GM21528 (cell line): ENCODE measurements at regions not wholly inside any gene's neighbourhood (a gene's known extent, or its start where the extent isn't known, plus 50 kb on each side); places are given as distances from the start of the nearest gene placed in this dataset.

Experiments used
- ATAC-seq: cut with Tn5 transposase; IDR thresholded peaks from one replicate; pipeline ENCODE4 v1.9.1; 2021; ENCODE audit warnings: mild to moderate bottlenecking, moderate library complexity; ENCODE audit not compliant: unreplicated experiment, low FRiP score

DNA sequence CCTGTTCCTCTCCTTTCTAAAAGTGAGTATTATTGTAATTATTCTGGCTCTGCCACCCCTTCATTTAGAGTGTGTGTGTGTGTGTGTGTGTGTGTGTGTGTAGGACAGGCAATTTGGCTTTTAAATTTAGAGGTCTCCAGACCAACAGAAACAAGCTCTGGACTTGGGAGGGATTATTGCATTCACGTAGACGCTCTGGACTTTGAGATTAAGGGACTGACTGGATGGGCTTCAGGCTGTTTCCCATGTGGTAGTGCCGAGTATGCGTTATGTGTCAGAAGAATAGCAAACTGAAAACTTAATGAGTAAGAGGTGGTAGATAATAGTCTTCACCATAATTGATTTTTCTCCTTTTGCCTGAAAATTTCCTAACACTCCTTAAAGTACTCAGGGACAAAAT is 281.9 kb downstream of the USP25 start:
- no peak for ATAC-seq

DNA sequence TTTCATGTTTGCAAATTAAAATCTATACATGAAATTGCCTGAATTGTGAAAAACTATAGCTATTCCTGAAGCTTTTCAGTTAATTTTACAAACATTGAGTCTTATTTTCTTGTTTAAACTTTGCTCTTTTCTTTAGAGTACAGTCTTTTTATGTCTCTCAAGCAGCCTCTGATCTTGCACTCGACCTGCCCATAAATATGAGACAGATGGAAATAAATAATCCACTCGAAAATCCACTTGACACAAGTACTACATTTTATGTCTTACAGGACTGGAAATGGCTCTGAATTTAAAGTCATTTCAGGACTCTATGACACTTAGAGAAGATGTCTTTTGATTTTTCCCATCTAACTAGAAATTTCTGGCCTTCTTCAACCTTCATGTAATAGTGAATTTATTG is 283.8 kb downstream of the USP25 start:
- no peak for ATAC-seq

DNA sequence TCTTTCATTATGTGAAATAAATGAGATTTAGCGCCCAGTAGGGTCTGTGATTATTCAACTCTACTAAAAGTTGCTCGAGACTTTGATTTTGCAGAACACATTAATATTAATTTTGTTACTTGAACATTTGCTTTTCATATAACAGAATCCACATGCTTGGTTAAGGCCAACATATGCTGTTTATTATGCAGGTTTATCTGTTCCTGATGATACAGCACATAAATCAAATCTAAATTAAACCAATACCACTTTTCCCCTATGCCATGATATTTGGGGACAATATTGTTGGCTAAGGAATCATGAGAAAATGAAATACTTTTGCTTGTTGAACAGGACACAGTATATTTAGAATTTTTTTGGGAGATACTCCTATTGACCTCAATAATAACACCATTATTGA is 291.1 kb downstream of the USP25 start:
- ATAC-seq: no peak

- no peak for ATAC-seq
These were observed 292.3 kb downstream of the USP25 start for GRCh38 chr21:16022116-16022515.

DNA sequence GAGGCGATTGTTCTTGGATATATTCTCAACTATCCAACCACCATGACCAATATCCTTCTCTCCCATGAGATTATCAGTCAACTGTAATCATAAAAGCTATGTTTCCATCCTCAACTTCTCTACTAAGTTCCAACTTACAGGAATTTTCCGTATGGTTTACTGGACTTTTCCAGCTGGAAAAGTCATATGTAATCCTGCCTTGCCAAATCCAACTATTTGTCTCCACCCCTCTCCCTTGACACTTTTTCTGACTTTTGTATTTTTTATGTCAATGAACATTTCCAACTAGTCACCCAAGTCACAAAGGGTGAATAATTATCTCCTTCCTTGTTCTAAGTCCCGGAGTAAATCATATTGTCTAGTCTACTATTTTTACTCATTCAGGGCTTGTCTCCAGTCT is 293.1 kb downstream of the USP25 start:
- ATAC-seq: no peak

DNA sequence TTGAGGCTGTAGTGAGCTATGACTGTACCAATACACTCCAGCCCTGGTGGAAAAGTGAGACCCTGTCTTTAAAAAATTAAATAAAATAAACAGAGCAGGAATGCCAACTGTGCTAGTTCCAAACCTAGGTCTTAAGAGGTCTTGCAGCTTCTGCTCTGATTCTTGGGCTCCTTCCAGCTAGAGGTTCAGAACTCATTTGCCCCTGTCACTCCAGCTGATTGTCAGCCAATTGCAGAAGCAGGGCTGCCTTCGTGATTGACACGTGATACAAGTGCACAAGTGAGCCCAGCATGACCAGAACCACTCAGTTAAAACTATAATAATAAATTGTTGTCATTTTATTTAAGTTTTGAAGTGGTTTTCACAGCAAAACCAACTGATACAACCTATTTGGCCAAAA is 298.4 kb downstream of the USP25 start:
- ATAC-seq: no peak

DNA sequence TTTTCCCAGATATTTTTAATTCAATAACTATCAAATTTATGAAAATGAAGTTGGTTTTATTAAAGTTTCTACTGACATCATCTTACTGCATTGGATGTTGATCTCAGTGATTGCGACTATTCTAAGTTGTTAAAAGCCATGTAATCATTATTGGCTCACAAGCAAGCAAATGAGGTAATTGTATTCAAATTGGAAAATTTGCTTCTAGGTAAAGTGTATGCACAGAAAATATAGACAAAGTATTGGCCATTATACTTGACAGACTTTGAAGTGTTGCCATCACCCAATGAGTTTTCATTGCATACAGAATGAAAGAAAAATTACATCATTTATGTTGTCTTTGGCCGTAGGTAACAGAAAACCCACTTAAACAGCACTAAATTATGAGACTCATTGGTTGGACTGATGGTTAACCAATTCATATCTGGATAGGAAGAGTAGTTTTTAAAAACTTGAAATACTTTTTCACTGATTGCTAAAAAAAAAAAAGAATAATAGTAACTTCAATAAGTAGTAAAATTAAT is 299.2 kb downstream of the USP25 start:
- ATAC-seq: no peak

- no peak for ATAC-seq
These were observed 303.4 kb downstream of the USP25 start for GRCh38 chr21:16033193-16033592.

DNA sequence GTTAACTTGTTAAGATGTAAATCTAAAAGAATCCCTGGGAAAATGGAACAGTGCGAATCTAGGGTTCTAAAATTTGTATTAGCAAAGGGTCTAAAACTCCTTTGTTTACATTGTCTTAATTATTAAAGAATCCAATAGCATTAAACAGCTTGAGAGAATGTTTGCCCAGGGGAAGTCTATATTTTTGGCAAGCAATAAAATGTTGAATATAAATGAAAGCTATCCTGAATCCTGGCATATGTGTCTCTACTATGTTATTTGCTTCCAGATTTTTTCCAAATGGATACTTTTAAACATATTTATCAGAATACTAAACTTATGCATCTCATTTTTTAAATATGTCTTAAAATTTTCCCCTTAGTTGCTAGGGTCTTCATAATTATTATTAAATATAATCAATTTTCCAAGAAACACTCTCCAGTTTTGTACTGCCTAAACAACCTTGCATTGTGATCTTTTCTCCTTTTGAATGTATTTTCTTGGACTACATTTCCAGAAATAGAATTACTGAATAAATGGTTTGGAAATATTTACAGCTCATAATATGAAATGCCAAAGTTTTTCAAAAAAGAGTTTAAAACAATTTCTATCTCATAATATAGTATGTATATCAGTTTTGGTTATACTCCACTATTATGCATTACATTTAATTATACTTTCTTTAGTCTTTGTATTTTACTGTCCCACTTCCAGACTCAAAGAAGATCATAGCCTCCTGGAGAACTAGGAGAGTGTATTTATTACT is 304.8 kb downstream of the USP25 start:
- no peak for ATAC-seq

DNA sequence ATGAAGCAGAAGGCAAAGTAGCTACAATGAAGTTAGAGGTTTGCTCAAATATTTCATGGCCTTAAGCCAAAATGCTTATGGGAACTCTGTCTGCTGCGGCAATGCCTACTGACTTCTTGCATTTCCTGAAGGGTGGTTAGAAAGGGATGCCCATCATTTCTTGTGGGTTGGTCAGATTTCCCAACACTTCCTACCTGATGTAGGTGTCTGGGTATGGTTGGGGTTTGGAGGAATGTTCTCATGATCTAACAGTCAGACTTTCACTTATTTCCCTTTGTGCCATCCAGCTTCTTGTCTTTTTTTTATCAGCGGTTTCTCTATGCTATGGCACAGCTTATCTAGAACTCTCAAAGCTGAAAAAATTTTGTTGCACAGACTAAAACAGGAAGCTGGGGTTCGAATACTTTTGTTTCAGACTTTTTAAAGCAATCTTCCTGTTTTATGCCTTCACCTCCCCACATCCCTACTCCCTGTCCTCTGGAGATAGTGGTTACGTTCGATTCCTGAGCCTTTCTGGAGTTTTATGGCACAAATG is 307.7 kb downstream of the USP25 start:
- ATAC-seq: no peak

DNA sequence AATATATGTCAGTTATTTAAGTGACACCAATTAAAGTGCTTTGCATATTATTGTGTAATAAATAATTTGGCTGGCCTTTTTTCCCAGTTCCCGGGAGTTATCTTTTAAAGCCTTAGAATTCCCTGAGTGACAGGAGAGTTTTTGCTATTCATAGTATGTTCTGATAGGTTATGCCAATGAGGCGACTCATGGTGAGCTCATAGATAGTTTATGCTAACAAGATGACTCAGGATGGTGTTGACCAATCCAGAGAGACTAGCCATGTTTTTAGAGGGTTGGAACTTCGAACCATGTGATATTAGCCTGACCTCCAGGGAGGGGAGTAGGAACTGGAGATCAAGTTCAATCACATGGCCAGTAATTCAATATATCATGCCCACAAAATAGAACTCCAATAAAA is 310.8 kb downstream of the USP25 start:
- no peak for ATAC-seq

DNA sequence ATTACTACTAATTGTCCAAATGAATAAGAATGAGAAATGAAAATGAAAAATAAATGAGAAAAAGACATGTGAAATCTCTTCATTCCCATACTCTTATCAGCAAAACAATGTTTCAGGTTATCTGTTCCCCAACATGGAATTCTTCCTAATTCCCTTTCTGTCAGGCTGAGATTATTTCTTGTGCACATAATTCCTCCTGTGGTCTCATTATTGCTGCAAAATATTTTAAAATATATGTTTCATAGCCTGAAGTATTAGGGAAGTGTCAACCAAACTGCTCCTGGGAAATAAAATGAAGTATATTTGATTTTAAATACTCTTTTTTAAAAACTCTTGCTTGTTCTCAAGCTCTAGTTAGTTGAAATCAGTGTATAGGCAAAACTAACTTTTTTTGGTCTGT is 314.9 kb downstream of the USP25 start:
- ATAC-seq: no peak

DNA sequence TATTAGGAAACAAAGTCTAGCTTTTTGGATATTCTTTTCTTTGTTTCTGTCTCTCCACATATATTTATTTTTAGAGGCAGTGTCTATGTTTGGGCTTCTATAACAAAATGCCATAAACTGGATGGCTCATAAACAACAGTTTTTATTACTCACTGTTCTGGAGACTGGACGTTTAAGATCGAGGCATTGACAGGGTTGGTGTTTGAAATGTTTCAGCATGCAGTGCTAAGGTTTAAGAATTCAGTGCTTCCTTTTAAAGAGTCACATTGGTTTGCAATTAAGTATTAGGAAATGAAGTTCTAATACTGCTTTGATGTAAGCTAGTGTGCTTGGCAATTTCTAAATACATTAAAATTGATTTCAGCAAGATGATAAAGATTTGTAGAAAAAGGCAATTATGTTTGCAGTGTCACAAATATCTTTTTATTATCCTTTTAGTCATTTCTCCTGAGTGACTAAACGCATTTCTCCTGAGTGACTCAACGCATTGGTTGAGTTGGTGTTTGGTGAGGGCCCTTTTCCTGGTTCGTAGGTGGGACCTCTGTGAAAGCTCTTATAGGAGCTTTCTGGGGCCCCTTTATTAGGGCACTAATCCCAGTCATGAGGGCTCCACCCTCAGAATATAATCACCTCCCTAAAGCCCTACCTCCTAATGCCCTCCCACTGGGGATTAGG is 317.0 kb downstream of the USP25 start:
- ATAC-seq: no peak

DNA sequence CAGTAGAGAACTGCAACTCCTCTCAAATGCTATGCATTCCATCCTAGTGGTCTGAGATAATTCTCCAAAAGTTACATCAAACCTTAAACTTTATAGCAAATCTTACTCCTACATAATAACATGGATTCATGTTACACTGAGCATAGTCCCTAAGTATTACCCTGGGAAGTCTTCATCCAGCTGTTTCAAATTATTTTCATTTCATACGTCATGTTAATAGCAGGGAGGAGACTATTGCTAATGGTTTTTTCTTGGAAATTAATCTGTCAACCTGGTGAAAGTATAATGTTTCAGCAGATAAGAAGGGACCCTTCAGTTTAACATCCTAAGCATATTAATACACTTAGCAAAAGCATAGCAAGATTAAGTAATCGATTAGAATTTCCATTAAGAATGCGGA is 318.1 kb downstream of the USP25 start:
- no peak for ATAC-seq

DNA sequence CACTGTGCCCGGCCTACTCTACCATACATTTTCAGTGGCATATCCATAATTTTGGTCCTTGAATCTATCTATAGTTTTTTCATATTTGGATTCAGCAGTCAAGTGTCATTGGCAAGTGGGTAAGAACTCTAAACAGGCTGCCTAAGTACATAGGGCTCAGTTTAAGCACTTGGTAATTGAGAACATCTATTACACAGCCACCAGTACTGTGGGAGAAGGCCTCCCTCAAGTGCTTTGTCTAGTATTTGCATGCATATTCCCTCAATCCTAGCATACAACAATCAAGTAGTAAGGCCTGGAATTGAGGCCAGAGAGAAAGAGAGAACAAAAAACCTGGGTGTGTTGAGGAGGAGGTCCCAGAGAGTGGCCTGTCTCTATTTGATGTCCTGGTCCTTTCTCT is 325.2 kb downstream of the USP25 start:
- ATAC-seq: no peak

GRCh38 chr21:16058896-16059295 is 329.1 kb downstream of the USP25 start:
- no peak for ATAC-seq

DNA sequence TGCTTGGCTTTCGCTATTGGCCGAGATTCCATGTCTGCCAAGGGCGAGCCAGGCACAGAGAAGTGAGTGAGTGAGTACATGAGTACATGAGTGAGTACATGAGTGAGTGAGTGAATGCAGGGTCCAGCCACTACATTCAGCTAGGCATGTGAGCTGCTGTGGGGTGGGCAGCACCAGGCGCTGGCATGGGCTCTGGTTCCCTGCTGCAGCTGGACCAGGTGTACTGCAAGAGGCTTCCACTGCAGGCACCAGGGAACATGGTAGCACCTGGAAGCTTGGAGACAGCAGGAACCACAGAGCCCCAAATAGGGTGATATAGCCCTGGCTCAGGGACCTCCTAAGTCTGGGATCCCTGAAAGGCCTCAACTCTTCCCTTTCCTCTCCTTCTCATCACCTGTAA is 330.2 kb downstream of the USP25 start:
- ATAC-seq: no peak

- no peak for ATAC-seq
These were observed 331.4 kb downstream of the USP25 start for GRCh38 chr21:16061194-16061593.

- no peak for ATAC-seq
These were observed 339.7 kb downstream of the USP25 start for GRCh38 chr21:16069178-16070112.

GRCh38 chr21:16070207-16070651 is 340.4 kb downstream of the USP25 start:
- no peak for ATAC-seq

DNA sequence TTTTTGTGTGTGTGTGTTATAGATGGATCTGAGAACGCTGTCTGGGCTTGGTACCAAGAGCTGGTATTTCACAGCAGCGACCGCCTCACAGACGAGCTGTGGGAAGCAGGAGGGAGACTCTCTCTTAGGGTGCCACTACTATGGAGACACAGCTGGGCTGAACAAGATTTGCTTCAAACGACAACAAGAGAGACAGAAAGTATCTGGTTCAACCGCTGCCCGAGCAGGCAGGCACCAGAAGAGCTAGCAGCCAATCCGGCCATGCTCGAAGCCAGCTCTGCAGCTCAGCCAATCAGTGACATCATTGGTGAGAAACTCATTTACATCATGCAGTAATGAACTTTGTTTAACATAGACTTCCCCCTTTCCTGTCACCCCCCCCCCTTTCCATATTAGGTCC is 341.3 kb downstream of the USP25 start:
- no peak for ATAC-seq
